ENCODE measurements at regions not wholly inside any gene's neighbourhood (a gene's known extent, or its start where the extent isn't known, plus 50 kb on each side); places are given as distances from the start of the nearest gene placed in this dataset.

GRCh38 chr20:40588891-40589290 is 100.1 kb downstream of the MAFB start:
- H3K4me1 ChIP-seq (ENCODE audit: control insufficient read depth, low read depth, low read length) = no peaks in the 10 kb centered on the region

GRCh38 chr20:40587038-40587437 is 102.0 kb downstream of the MAFB start:
- H3K27me3 ChIP-seq (ENCODE audit: control insufficient read depth, insufficient read depth, low read length) = no peaks in the 10 kb centered on the region

More at GRCh38 chr20:40588891-40589290, 100.1 kb downstream of the MAFB start:
- H3K9ac ChIP-seq (ENCODE audit: low read length) = no peak overlapping the region
- no peaks in the 10 kb centered on the region for H3K9me3 ChIP-seq (ENCODE audit: control insufficient read depth, low read depth, low read length)
- H3K36me3 ChIP-seq (ENCODE audit: control insufficient read depth, low read depth, low read length) = no peaks in the 10 kb centered on the region
- H3K27ac ChIP-seq (ENCODE audit: low read length) = no peak overlapping the region
- no peaks in the 10 kb centered on the region for H3K27me3 ChIP-seq (ENCODE audit: control insufficient read depth, insufficient read depth, low read length)
- H3K4me3 ChIP-seq (ENCODE audit: low read length) = no peak overlapping the region

GRCh38 chr20:40584130-40584809 is 104.8 kb downstream of the MAFB start:
- H3K9me3 ChIP-seq (ENCODE audit: control insufficient read depth, low read depth, low read length) = no peaks in the 10 kb centered on the region
- H3K36me3 ChIP-seq (ENCODE audit: control insufficient read depth, low read depth, low read length) = no peaks in the 10 kb centered on the region
- no peaks in the 10 kb centered on the region for H3K4me1 ChIP-seq (ENCODE audit: control insufficient read depth, low read depth, low read length)
- no peaks in the 10 kb centered on the region for H3K27me3 ChIP-seq (ENCODE audit: control insufficient read depth, insufficient read depth, low read length)
- H3K9ac ChIP-seq (ENCODE audit: low read length) = no peak overlapping the region
- H3K27ac ChIP-seq (ENCODE audit: low read length) = no peak overlapping the region
- no peak overlapping the region for H3K4me3 ChIP-seq (ENCODE audit: low read length)

More at GRCh38 chr20:40587038-40587437, 102.0 kb downstream of the MAFB start:
- Histone ChIP-seq H3K4me1 (ENCODE audit: control insufficient read depth, low read depth, low read length) (no peaks in the 10 kb centered on the region), H3K27ac (ENCODE audit: low read length) (no peak overlapping the region), H3K9me3 (ENCODE audit: control insufficient read depth, low read depth, low read length) (no peaks in the 10 kb centered on the region), H3K36me3 (ENCODE audit: control insufficient read depth, low read depth, low read length) (no peaks in the 10 kb centered on the region), H3K4me3 (ENCODE audit: low read length) (no peak overlapping the region), H3K9ac (ENCODE audit: low read length) (no peak overlapping the region)

GRCh38 chr20:40583636-40584035 is 105.4 kb downstream of the MAFB start:
- Histone ChIP-seq H3K27me3 (ENCODE audit: control insufficient read depth, insufficient read depth, low read length) (no peaks in the 10 kb centered on the region), H3K36me3 (ENCODE audit: control insufficient read depth, low read depth, low read length) (no peaks in the 10 kb centered on the region), H3K4me3 (ENCODE audit: low read length) (no peak overlapping the region), H3K9me3 (ENCODE audit: control insufficient read depth, low read depth, low read length) (no peaks in the 10 kb centered on the region), H3K4me1 (ENCODE audit: control insufficient read depth, low read depth, low read length) (no peaks in the 10 kb centered on the region), H3K9ac (ENCODE audit: low read length) (no peak overlapping the region), H3K27ac (ENCODE audit: low read length) (no peak overlapping the region)

GRCh38 chr20:40583205-40583604 is 105.8 kb downstream of the MAFB start:
- no peaks in the 10 kb centered on the region for H3K4me1 ChIP-seq (ENCODE audit: control insufficient read depth, low read depth, low read length)
- H3K36me3 ChIP-seq (ENCODE audit: control insufficient read depth, low read depth, low read length) = no peaks in the 10 kb centered on the region
- H3K4me3 ChIP-seq (ENCODE audit: low read length) = no peak overlapping the region
- H3K27me3 ChIP-seq (ENCODE audit: control insufficient read depth, insufficient read depth, low read length) = no peaks in the 10 kb centered on the region
- no peak overlapping the region for H3K9ac ChIP-seq (ENCODE audit: low read length)
- no peak overlapping the region for H3K27ac ChIP-seq (ENCODE audit: low read length)
- no peaks in the 10 kb centered on the region for H3K9me3 ChIP-seq (ENCODE audit: control insufficient read depth, low read depth, low read length)

GRCh38 chr20:40582531-40582930 is 106.5 kb downstream of the MAFB start:
- no peaks in the 10 kb centered on the region for H3K27me3 ChIP-seq (ENCODE audit: control insufficient read depth, insufficient read depth, low read length)
- no peaks in the 10 kb centered on the region for H3K36me3 ChIP-seq (ENCODE audit: control insufficient read depth, low read depth, low read length)
- no peaks in the 10 kb centered on the region for H3K4me1 ChIP-seq (ENCODE audit: control insufficient read depth, low read depth, low read length)
- H3K9me3 ChIP-seq (ENCODE audit: control insufficient read depth, low read depth, low read length) = no peaks in the 10 kb centered on the region
- H3K9ac ChIP-seq (ENCODE audit: low read length) = no peak overlapping the region
- H3K4me3 ChIP-seq (ENCODE audit: low read length) = no peak overlapping the region
- no peak overlapping the region for H3K27ac ChIP-seq (ENCODE audit: low read length)

GRCh38 chr20:40579701-40580100 is 109.3 kb downstream of the MAFB start:
- no peaks in the 10 kb centered on the region for H3K36me3 ChIP-seq (ENCODE audit: control insufficient read depth, low read depth, low read length)
- H3K9me3 ChIP-seq (ENCODE audit: control insufficient read depth, low read depth, low read length) = no peaks in the 10 kb centered on the region
- H3K4me1 ChIP-seq (ENCODE audit: control insufficient read depth, low read depth, low read length) = no peaks in the 10 kb centered on the region
- no peak overlapping the region for H3K9ac ChIP-seq (ENCODE audit: low read length)
- H3K27ac ChIP-seq (ENCODE audit: low read length) = no peak overlapping the region
- H3K27me3 ChIP-seq (ENCODE audit: control insufficient read depth, insufficient read depth, low read length) = no peaks in the 10 kb centered on the region
- no peak overlapping the region for H3K4me3 ChIP-seq (ENCODE audit: low read length)

GRCh38 chr20:40578961-40579360 is 110.1 kb downstream of the MAFB start:
- H3K27ac ChIP-seq (ENCODE audit: low read length) = no peak overlapping the region
- no peak overlapping the region for H3K9ac ChIP-seq (ENCODE audit: low read length)
- no peaks in the 10 kb centered on the region for H3K36me3 ChIP-seq (ENCODE audit: control insufficient read depth, low read depth, low read length)
- H3K27me3 ChIP-seq (ENCODE audit: control insufficient read depth, insufficient read depth, low read length) = no peaks in the 10 kb centered on the region
- H3K4me3 ChIP-seq (ENCODE audit: low read length) = no peak overlapping the region
- no peaks in the 10 kb centered on the region for H3K4me1 ChIP-seq (ENCODE audit: control insufficient read depth, low read depth, low read length)
- H3K9me3 ChIP-seq (ENCODE audit: control insufficient read depth, low read depth, low read length) = no peaks in the 10 kb centered on the region

- Histone ChIP-seq H3K4me1 (ENCODE audit: control insufficient read depth, low read depth, low read length) (no peaks in the 10 kb centered on the region), H3K27me3 (ENCODE audit: control insufficient read depth, insufficient read depth, low read length) (no peaks in the 10 kb centered on the region), H3K9me3 (ENCODE audit: control insufficient read depth, low read depth, low read length) (no peaks in the 10 kb centered on the region), H3K4me3 (ENCODE audit: low read length) (no peak overlapping the region), H3K36me3 (ENCODE audit: control insufficient read depth, low read depth, low read length) (no peaks in the 10 kb centered on the region), H3K27ac (ENCODE audit: low read length) (no peak overlapping the region), H3K9ac (ENCODE audit: low read length) (no peak overlapping the region)
Measured at GRCh38 chr20:40575851-40576250, 113.2 kb downstream of the MAFB start.

- Histone ChIP-seq H3K27me3 (ENCODE audit: control insufficient read depth, insufficient read depth, low read length) (no peaks in the 10 kb centered on the region), H3K4me3 (ENCODE audit: low read length) (no peak overlapping the region), H3K36me3 (ENCODE audit: control insufficient read depth, low read depth, low read length) (no peaks in the 10 kb centered on the region), H3K9ac (ENCODE audit: low read length) (no peak overlapping the region), H3K27ac (ENCODE audit: low read length) (no peak overlapping the region), H3K9me3 (ENCODE audit: control insufficient read depth, low read depth, low read length) (no peaks in the 10 kb centered on the region), H3K4me1 (ENCODE audit: control insufficient read depth, low read depth, low read length) (no peaks in the 10 kb centered on the region)
Measured at GRCh38 chr20:40572251-40572650, 116.8 kb downstream of the MAFB start.

- Histone ChIP-seq H3K36me3 (ENCODE audit: control insufficient read depth, low read depth, low read length) (no peaks in the 10 kb centered on the region), H3K27ac (ENCODE audit: low read length) (no peak overlapping the region)
Measured at GRCh38 chr20:40571639-40572038, 117.4 kb downstream of the MAFB start.

GRCh38 chr20:40568200-40568599 is 120.8 kb downstream of the MAFB start:
- Histone ChIP-seq H3K4me1 (ENCODE audit: control insufficient read depth, low read depth, low read length) (no peaks in the 10 kb centered on the region), H3K9me3 (ENCODE audit: control insufficient read depth, low read depth, low read length) (no peaks in the 10 kb centered on the region), H3K27me3 (ENCODE audit: control insufficient read depth, insufficient read depth, low read length) (no peaks in the 10 kb centered on the region), H3K4me3 (ENCODE audit: low read length) (no peak overlapping the region), H3K36me3 (ENCODE audit: control insufficient read depth, low read depth, low read length) (no peaks in the 10 kb centered on the region), H3K27ac (ENCODE audit: low read length) (no peak overlapping the region), H3K9ac (ENCODE audit: low read length) (no peak overlapping the region)

More at GRCh38 chr20:40571639-40572038, 117.4 kb downstream of the MAFB start:
- Histone ChIP-seq H3K9ac (ENCODE audit: low read length) (no peak overlapping the region), H3K27me3 (ENCODE audit: control insufficient read depth, insufficient read depth, low read length) (no peaks in the 10 kb centered on the region), H3K4me1 (ENCODE audit: control insufficient read depth, low read depth, low read length) (no peaks in the 10 kb centered on the region), H3K4me3 (ENCODE audit: low read length) (no peak overlapping the region), H3K9me3 (ENCODE audit: control insufficient read depth, low read depth, low read length) (no peaks in the 10 kb centered on the region)
